ENCODE measurements at regions not wholly inside any gene's neighbourhood (a gene's known extent, or its start where the extent isn't known, plus 50 kb on each side); places are given as distances from the start of the nearest gene placed in this dataset.

DNA sequence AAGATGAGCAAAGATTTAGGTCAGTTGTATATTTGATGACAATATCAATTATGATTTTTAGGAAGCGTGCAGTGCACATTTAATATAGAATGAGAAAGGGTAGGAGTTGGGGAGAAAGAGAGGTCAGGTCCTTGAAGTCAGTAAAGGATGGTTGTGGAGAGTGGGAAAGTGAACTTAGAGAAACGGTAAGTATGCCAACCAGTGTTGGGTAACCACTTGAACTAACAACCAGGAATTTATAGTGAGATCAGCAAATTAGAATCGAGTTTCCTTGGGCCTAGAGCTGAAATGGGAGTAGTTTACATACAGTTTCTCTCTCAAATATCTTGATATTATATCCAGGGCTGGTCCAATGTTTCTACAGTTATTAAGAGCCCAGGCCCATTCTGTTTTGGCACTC lies 188.5 kb upstream of the RBMS3 start:
- TF ChIP-seq CTCF (conservative IDR thresholded peaks at IDR 0.05; ENCODE audit: low read depth, low read length), result no peak
- no peak overlapping the region for H3K4me3 ChIP-seq (ENCODE audit: low read length)
- DNase-seq (ENCODE audit: low read depth), result no peak

DNA sequence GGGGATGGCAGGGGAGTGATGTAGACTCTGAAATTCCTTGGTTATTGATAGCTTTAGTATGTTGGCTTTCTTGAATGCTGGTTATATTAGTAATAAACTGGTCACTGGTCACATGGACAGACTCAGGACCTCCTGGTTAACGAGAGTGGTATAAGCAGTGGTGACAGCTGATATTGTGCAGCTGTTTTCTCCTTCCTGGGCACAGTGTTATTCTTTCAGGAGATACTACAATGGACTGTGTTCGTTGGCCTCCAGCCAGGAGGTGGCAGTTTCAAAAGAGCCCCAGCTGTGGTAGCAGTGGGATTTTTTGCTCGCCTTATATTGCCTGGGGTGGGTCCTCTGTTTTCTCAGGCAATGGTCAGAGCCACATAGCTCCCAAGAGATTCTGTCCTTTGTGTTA lies 181.6 kb upstream of the RBMS3 start:
- no peak for TF ChIP-seq CTCF (conservative IDR thresholded peaks at IDR 0.05; ENCODE audit: low read depth, low read length)
- no peak for DNase-seq (ENCODE audit: low read depth)
- no peak overlapping the region for H3K4me3 ChIP-seq (ENCODE audit: low read length)

- no peak for TF ChIP-seq CTCF (conservative IDR thresholded peaks at IDR 0.05; ENCODE audit: low read depth, low read length)
- no peak for DNase-seq (ENCODE audit: low read depth)
- H3K4me3 ChIP-seq (ENCODE audit: low read length), result no peak overlapping the region
Measured at GRCh38 chr3:29099775-29100174, 181.1 kb upstream of the RBMS3 start.

GRCh38 chr3:29100292-29100691 lies 180.6 kb upstream of the RBMS3 start:
- no peak for DNase-seq (ENCODE audit: low read depth)
- no peak overlapping the region for H3K4me3 ChIP-seq (ENCODE audit: low read length)
- TF ChIP-seq CTCF (conservative IDR thresholded peaks at IDR 0.05; ENCODE audit: low read depth, low read length), result no peak

GRCh38 chr3:29128001-29128400 lies 152.9 kb upstream of the RBMS3 start:
- no peak for DNase-seq (ENCODE audit: low read depth)
- TF ChIP-seq CTCF (conservative IDR thresholded peaks at IDR 0.05; ENCODE audit: low read depth, low read length), result no peak
- no peak overlapping the region for H3K4me3 ChIP-seq (ENCODE audit: low read length)

GRCh38 chr3:29137601-29138000 lies 143.3 kb upstream of the RBMS3 start:
- H3K4me3 ChIP-seq (ENCODE audit: low read length), result no peak overlapping the region
- no peak for DNase-seq (ENCODE audit: low read depth)
- no peak for TF ChIP-seq CTCF (conservative IDR thresholded peaks at IDR 0.05; ENCODE audit: low read depth, low read length)

- H3K4me3 ChIP-seq (ENCODE audit: low read length), result no peak overlapping the region
- no peak for DNase-seq (ENCODE audit: low read depth)
- TF ChIP-seq CTCF (conservative IDR thresholded peaks at IDR 0.05; ENCODE audit: low read depth, low read length), result no peak
Measured at GRCh38 chr3:29138171-29138570, 142.7 kb upstream of the RBMS3 start.

All from retinal pigment epithelial cell (primary cell).